Neural progenitor cell (in vitro differentiated cells): ENCODE measurements at regions not wholly inside any gene's neighbourhood (a gene's known extent, or its start where the extent isn't known, plus 50 kb on each side); places are given as distances from the start of the nearest gene placed in this dataset.
A peak's percentile ranks its signal among the peaks of the same experiment; 100 is the strongest.

Experiments used
- DNase-seq: peaks from one replicate; pipeline ENCODE4 v3.0.0-alpha.2; 2016; ENCODE audit warnings: low spot score
- H2AFZ ChIP-seq: fragments of 200-600 bp; sonication (generic); replicated peaks from 2 replicates; pipeline ENCODE4 v1.6.1; 2016; ENCODE audit warnings: antibody characterized with exemption
- H3F3A ChIP-seq: fragments of 200-600 bp; sonication (generic); 2 replicates; pipeline ENCODE4 v1.6.1; 2016; ENCODE audit warnings: antibody characterized with exemption, low read depth
- H3K27ac ChIP-seq: fragments of 200-600 bp; sonication (generic); 2 replicates; pipeline ENCODE4 v1.5.1; 2016; ENCODE audit warnings: mild to moderate bottlenecking
- H3K27me3 ChIP-seq: fragments of 200-600 bp; sonication (generic); 2 replicates; pipeline ENCODE4 v1.6.1; 2016; ENCODE audit warnings: mild to moderate bottlenecking, moderate library complexity
- H3K36me3 ChIP-seq: fragments of 200-600 bp; sonication (generic); 2 replicates; pipeline ENCODE4 v1.5.1; 2016
- H3K4me1 ChIP-seq: fragments of 200-600 bp; sonication (generic); 2 replicates; pipeline ENCODE4 v1.6.1; 2016; ENCODE audit warnings: mixed run types
- H3K4me2 ChIP-seq: fragments of 200-600 bp; sonication (generic); 2 replicates; pipeline ENCODE4 v1.6.1; 2016
- H3K4me3 ChIP-seq: fragments of 200-600 bp; sonication (generic); 2 replicates; pipeline ENCODE4 v1.5.1; 2016
- H3K79me2 ChIP-seq: fragments of 200-600 bp; sonication (generic); 2 replicates; pipeline ENCODE4 v1.6.1; 2016; ENCODE audit warnings: low read depth
- H3K9ac ChIP-seq: fragments of 200-600 bp; sonication (generic); 2 replicates; pipeline ENCODE4 v1.6.1; 2016
- H3K9me3 ChIP-seq: fragments of 200-600 bp; sonication (generic); 2 replicates; pipeline ENCODE4 v1.5.1; 2016; ENCODE audit warnings: low read depth
- H4K20me1 ChIP-seq: fragments of 200-600 bp; sonication (generic); 2 replicates; pipeline ENCODE4 v1.6.1; 2016; ENCODE audit warnings: low read depth
- H3K27ac Mint-ChIP-seq: 3 replicates; pipeline ENCODE4 v1.8.0; 2021; ENCODE audit warnings: mixed read lengths
- H3K27me3 Mint-ChIP-seq: 2 replicates; pipeline ENCODE4 v1.8.0; 2022; ENCODE audit warnings: low read depth, mild to moderate bottlenecking, inconsistent platforms, moderate library complexity, mixed read lengths; ENCODE audit not compliant: insufficient read depth
- H3K36me3 Mint-ChIP-seq: 3 replicates; pipeline ENCODE4 v1.8.0; 2021; ENCODE audit warnings: mixed read lengths
- H3K4me1 Mint-ChIP-seq: 3 replicates; pipeline ENCODE4 v1.8.0; 2021; ENCODE audit warnings: mixed read lengths
- H3K4me3 Mint-ChIP-seq: 3 replicates; pipeline ENCODE4 v1.8.0; 2021; ENCODE audit warnings: mild to moderate bottlenecking, moderate library complexity, mixed read lengths
- H3K9me3 Mint-ChIP-seq: 3 replicates; pipeline ENCODE4 v1.8.0; 2020; ENCODE audit warnings: mixed read lengths
- EZH2 ChIP-seq: fragments of 200-600 bp; sonication (generic); IDR thresholded peaks from 2 replicates; pipeline ENCODE4 v1.6.1; 2017; ENCODE audit warnings: antibody characterized with exemption, mild to moderate bottlenecking, moderate library complexity
- EZH2phosphoT487 ChIP-seq: fragments of 200-600 bp; sonication (generic); IDR thresholded peaks from 2 replicates; pipeline ENCODE4 v1.6.1; 2017; ENCODE audit warnings: antibody characterized with exemption
- TF ChIP-seq, protein P1 (sequence below): fragments of 200-600 bp; sonication (generic); IDR thresholded peaks from 2 replicates; pipeline ENCODE4 v1.5.1; 2017; ENCODE audit warnings: antibody characterized with exemption, mild to moderate bottlenecking

DNA sequence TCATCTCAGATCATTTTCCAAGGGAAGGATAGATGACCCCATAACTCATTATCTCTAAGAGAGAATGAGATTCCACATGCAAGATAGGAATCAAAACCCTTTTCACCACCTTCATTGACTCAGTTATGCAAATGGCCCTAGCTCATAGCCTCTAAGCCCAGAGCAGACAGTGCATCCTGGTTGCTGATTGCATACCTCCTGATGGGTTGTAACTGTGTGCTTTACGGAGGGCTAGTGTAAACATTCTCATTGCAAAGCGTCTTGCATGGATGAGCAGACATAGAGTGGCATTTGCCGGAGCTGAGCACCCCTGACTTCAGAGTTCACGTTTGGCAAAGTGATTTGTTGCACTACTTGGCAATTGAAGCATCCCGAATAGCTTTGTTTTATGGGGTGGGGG, 151.0 kb downstream of the VCX3A start:
- Histone ChIP-seq H3F3A (no peaks in the 10 kb centered on the region), H3K27me3 (no peaks in the 10 kb centered on the region), H3K9me3 (no peaks in the 10 kb centered on the region), H3K4me1 (peaks cover 3% of the 10 kb centered on the region), H3K79me2 (no peaks in the 10 kb centered on the region), H4K20me1 (no peaks in the 10 kb centered on the region), H3K4me3 (no peak overlapping the region), H2AFZ (no peak overlapping the region), H3K9ac (no peak overlapping the region), H3K36me3 (no peaks in the 10 kb centered on the region), H3K27ac (no peak overlapping the region), H3K4me2 (peak overlapping the region; percentile 8)
- TF ChIP-seq EZH2phosphoT487 (no peak), EZH2 (no peak)
- TF ChIP-seq, protein P1, sequence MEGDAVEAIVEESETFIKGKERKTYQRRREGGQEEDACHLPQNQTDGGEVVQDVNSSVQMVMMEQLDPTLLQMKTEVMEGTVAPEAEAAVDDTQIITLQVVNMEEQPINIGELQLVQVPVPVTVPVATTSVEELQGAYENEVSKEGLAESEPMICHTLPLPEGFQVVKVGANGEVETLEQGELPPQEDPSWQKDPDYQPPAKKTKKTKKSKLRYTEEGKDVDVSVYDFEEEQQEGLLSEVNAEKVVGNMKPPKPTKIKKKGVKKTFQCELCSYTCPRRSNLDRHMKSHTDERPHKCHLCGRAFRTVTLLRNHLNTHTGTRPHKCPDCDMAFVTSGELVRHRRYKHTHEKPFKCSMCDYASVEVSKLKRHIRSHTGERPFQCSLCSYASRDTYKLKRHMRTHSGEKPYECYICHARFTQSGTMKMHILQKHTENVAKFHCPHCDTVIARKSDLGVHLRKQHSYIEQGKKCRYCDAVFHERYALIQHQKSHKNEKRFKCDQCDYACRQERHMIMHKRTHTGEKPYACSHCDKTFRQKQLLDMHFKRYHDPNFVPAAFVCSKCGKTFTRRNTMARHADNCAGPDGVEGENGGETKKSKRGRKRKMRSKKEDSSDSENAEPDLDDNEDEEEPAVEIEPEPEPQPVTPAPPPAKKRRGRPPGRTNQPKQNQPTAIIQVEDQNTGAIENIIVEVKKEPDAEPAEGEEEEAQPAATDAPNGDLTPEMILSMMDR, result no peak
- Mint-ChIP-seq H3K27me3 (peaks cover 2% of the 10 kb centered on the region), H3K27ac (no peak overlapping the region), H3K36me3 (no peaks in the 10 kb centered on the region), H3K4me3 (no peak overlapping the region), H3K4me1 (peaks cover 19% of the 10 kb centered on the region), H3K9me3 (peaks cover 4% of the 10 kb centered on the region)
- peak; percentile 36 for DNase-seq

DNA sequence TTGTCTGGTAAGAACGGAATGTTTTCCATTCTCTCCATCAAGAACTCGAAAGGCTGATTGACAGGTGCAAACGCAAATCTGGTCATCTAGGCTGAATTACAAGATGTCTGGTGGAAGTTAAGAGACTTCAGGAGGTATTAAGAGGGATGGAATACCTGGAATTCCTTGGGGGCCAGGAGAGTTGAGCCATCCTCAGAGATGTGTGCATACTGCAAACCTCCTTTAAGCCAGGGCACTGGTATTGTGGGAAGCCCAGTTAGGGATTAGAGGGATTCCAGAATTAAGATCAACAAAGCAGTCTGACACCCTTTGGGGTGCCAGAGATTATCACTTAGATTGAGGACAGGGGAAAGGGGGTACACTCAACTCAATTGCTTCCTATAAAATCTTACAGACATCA, 151.4 kb downstream of the VCX3A start:
- no peak overlapping the region for H3K27ac ChIP-seq
- H3K4me1 Mint-ChIP-seq, result peaks cover 19% of the 10 kb centered on the region
- H4K20me1 ChIP-seq, result no peaks in the 10 kb centered on the region
- no peaks in the 10 kb centered on the region for H3K36me3 ChIP-seq
- peak overlapping the region; percentile 8 for H3K4me2 ChIP-seq
- H3K27me3 Mint-ChIP-seq, result peaks cover 2% of the 10 kb centered on the region
- H3K79me2 ChIP-seq, result no peaks in the 10 kb centered on the region
- no peak overlapping the region for H2AFZ ChIP-seq
- H3K9me3 Mint-ChIP-seq, result peaks cover 4% of the 10 kb centered on the region
- H3K27ac Mint-ChIP-seq, result no peak overlapping the region
- H3K9me3 ChIP-seq, result no peaks in the 10 kb centered on the region
- no peaks in the 10 kb centered on the region for H3K36me3 Mint-ChIP-seq
- H3K4me3 ChIP-seq, result no peak overlapping the region
- H3F3A ChIP-seq, result no peaks in the 10 kb centered on the region
- TF ChIP-seq EZH2 (no peak), EZH2phosphoT487 (no peak)
- TF ChIP-seq, protein P1, result no peak
- H3K9ac ChIP-seq, result no peak overlapping the region
- no peaks in the 10 kb centered on the region for H3K27me3 ChIP-seq
- DNase-seq, result peak; percentile 35
- peaks cover 3% of the 10 kb centered on the region for H3K4me1 ChIP-seq
- no peak overlapping the region for H3K4me3 Mint-ChIP-seq

DNA sequence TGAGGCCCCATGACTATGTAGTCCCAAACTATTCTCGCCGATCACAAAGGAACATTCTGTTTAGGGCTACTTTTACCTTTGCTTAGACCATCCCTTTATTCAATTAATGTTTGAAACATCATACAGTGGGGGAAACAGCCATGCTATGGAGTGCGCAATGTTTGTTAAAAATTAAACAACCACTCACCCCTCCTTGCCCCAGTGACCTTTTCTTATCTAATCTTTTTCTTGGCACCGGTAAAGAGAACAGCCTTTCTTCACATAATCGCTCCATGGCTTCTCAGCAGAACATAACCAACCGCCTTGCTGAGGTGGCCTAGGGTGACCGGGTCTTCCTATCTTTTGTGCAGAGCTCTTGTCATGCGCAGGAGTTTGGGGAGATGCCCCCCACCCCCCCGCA, 152.6 kb downstream of the VCX3A start:
- Histone ChIP-seq H3K4me2 (no peak overlapping the region), H3K4me1 (peaks cover 3% of the 10 kb centered on the region), H3K79me2 (no peaks in the 10 kb centered on the region), H4K20me1 (no peaks in the 10 kb centered on the region), H3K9ac (no peak overlapping the region), H3K27me3 (no peaks in the 10 kb centered on the region), H2AFZ (no peak overlapping the region), H3K27ac (no peak overlapping the region), H3K9me3 (no peaks in the 10 kb centered on the region), H3K36me3 (no peaks in the 10 kb centered on the region), H3K4me3 (no peak overlapping the region), H3F3A (no peaks in the 10 kb centered on the region)
- Mint-ChIP-seq H3K27me3 (peaks cover 2% of the 10 kb centered on the region), H3K36me3 (no peaks in the 10 kb centered on the region), H3K27ac (no peak overlapping the region), H3K4me1 (peaks cover 17% of the 10 kb centered on the region), H3K4me3 (no peak overlapping the region), H3K9me3 (peaks cover 4% of the 10 kb centered on the region)
- DNase-seq, result no peak
- TF ChIP-seq EZH2 (no peak), EZH2phosphoT487 (no peak)
- TF ChIP-seq, protein P1, result no peak
